SK-N-SH (cell line): ENCODE measurements at regions not wholly inside any gene's neighbourhood (a gene's known extent, or its start where the extent isn't known, plus 50 kb on each side); places are given as distances from the start of the nearest gene placed in this dataset.

Experiments used
- EP300 ChIP-seq, 2 experiments: IDR thresholded peaks; 2 replicates each; pipeline versions ENCODE4 v1.4.0 to v1.6.1; 2012; ENCODE audit warnings: borderline replicate concordance in 1 of 2, low read depth in 1 of 2, low read length in 1 of 2
- POLR2AphosphoS5 ChIP-seq: IDR thresholded peaks from 2 replicates; pipeline ENCODE4 v1.6.1; 2012; ENCODE audit warnings: low read depth, low read length
- TF ChIP-seq, protein P1 (sequence below): fragments of 150-350 bp; IDR thresholded peaks from 2 replicates; pipeline ENCODE4 v1.6.1; 2016; ENCODE audit warnings: mild to moderate bottlenecking, low read depth, low read length
- TF ChIP-seq, protein P2 (sequence below): fragments of 200-600 bp; sonication (generic); IDR thresholded peaks from 2 replicates; pipeline ENCODE4 v1.6.1; 2017; ENCODE audit warnings: antibody characterized with exemption, mild to moderate bottlenecking, moderate library complexity
- TF ChIP-seq, protein P3 (sequence below): IDR thresholded peaks from 2 replicates; pipeline ENCODE4 v1.6.1; 2012; ENCODE audit warnings: mild to moderate bottlenecking, low read depth, low read length, moderate library complexity

DNA sequence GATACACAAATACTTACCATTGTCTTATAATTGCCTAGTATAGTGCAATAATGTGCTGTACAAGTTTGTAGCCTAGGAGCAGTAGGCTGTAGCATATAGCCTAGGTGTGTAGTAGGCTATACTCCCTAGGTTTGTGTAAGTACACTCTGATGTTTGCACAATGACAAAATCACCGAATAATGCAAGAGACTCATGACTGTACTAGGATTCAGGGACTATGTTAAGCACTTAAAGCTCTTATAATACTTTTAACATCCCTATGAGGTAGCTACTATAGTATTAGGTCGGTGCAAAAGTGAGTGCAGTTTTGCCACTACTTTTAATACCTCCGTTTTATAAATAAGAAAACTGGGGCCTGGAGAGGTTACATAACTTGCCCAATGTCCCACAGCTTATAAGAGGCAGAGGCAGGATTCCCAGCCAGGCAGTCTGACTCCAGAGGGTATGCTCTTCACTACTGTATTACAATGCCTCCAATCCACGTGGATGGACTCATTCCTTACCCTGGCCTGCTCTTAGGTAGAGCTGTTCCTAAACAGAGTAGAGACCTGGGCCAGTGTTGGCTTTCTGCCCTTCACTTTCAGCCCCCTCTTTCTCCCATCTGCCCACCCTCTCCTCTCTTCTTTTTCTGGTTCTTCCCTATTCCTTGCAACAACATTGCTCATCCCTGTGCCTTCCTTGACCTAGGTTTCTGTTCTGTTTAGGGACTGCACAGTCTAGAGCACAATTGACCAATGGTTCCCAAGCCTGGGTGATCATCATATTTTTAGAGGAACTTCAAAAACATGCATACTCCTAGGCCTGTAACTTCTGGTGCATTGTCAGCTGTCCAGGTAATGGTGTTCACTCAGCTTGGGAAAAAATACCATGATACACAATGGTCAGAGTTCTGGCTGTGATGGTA, 114.0 kb downstream of the CARTPT start:
- TF ChIP-seq, protein P1, sequence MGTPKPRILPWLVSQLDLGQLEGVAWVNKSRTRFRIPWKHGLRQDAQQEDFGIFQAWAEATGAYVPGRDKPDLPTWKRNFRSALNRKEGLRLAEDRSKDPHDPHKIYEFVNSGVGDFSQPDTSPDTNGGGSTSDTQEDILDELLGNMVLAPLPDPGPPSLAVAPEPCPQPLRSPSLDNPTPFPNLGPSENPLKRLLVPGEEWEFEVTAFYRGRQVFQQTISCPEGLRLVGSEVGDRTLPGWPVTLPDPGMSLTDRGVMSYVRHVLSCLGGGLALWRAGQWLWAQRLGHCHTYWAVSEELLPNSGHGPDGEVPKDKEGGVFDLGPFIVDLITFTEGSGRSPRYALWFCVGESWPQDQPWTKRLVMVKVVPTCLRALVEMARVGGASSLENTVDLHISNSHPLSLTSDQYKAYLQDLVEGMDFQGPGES, result no peak
- no peak for TF ChIP-seq EP300 (IDR thresholded peaks at IDR 0.05; ENCODE audit: borderline replicate concordance in 1 of 2, low read depth in 1 of 2, low read length in 1 of 2)
- TF ChIP-seq, protein P2, sequence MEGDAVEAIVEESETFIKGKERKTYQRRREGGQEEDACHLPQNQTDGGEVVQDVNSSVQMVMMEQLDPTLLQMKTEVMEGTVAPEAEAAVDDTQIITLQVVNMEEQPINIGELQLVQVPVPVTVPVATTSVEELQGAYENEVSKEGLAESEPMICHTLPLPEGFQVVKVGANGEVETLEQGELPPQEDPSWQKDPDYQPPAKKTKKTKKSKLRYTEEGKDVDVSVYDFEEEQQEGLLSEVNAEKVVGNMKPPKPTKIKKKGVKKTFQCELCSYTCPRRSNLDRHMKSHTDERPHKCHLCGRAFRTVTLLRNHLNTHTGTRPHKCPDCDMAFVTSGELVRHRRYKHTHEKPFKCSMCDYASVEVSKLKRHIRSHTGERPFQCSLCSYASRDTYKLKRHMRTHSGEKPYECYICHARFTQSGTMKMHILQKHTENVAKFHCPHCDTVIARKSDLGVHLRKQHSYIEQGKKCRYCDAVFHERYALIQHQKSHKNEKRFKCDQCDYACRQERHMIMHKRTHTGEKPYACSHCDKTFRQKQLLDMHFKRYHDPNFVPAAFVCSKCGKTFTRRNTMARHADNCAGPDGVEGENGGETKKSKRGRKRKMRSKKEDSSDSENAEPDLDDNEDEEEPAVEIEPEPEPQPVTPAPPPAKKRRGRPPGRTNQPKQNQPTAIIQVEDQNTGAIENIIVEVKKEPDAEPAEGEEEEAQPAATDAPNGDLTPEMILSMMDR, result no peak
- TF ChIP-seq POLR2AphosphoS5, result no peak
- TF ChIP-seq, protein P3, sequence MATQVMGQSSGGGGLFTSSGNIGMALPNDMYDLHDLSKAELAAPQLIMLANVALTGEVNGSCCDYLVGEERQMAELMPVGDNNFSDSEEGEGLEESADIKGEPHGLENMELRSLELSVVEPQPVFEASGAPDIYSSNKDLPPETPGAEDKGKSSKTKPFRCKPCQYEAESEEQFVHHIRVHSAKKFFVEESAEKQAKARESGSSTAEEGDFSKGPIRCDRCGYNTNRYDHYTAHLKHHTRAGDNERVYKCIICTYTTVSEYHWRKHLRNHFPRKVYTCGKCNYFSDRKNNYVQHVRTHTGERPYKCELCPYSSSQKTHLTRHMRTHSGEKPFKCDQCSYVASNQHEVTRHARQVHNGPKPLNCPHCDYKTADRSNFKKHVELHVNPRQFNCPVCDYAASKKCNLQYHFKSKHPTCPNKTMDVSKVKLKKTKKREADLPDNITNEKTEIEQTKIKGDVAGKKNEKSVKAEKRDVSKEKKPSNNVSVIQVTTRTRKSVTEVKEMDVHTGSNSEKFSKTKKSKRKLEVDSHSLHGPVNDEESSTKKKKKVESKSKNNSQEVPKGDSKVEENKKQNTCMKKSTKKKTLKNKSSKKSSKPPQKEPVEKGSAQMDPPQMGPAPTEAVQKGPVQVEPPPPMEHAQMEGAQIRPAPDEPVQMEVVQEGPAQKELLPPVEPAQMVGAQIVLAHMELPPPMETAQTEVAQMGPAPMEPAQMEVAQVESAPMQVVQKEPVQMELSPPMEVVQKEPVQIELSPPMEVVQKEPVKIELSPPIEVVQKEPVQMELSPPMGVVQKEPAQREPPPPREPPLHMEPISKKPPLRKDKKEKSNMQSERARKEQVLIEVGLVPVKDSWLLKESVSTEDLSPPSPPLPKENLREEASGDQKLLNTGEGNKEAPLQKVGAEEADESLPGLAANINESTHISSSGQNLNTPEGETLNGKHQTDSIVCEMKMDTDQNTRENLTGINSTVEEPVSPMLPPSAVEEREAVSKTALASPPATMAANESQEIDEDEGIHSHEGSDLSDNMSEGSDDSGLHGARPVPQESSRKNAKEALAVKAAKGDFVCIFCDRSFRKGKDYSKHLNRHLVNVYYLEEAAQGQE, result no peak
